ENCODE measurements at regions not wholly inside any gene's neighbourhood (a gene's known extent, or its start where the extent isn't known, plus 50 kb on each side); places are given as distances from the start of the nearest gene placed in this dataset.

GRCh38 chr15:100753503-100753902 is 126.1 kb upstream of the ALDH1A3 start:
- DNase-seq (ENCODE audit: extremely low spot score, unreplicated experiment): no peak
- Mint-ChIP-seq H3K4me1 (ENCODE audit: unreplicated experiment) (no peaks in the 10 kb centered on the region), H3K4me3 (ENCODE audit: unreplicated experiment) (no peak overlapping the region), H3K27me3 (ENCODE audit: unreplicated experiment) (peaks cover 27% of the 10 kb centered on the region), H3K27ac (ENCODE audit: unreplicated experiment) (no peak overlapping the region), H3K36me3 (ENCODE audit: unreplicated experiment) (no peaks in the 10 kb centered on the region), H3K9me3 (ENCODE audit: unreplicated experiment) (peaks cover 11% of the 10 kb centered on the region)
- TF ChIP-seq, protein P1, sequence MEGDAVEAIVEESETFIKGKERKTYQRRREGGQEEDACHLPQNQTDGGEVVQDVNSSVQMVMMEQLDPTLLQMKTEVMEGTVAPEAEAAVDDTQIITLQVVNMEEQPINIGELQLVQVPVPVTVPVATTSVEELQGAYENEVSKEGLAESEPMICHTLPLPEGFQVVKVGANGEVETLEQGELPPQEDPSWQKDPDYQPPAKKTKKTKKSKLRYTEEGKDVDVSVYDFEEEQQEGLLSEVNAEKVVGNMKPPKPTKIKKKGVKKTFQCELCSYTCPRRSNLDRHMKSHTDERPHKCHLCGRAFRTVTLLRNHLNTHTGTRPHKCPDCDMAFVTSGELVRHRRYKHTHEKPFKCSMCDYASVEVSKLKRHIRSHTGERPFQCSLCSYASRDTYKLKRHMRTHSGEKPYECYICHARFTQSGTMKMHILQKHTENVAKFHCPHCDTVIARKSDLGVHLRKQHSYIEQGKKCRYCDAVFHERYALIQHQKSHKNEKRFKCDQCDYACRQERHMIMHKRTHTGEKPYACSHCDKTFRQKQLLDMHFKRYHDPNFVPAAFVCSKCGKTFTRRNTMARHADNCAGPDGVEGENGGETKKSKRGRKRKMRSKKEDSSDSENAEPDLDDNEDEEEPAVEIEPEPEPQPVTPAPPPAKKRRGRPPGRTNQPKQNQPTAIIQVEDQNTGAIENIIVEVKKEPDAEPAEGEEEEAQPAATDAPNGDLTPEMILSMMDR (IDR thresholded peaks at IDR 0.05): no peak

DNA sequence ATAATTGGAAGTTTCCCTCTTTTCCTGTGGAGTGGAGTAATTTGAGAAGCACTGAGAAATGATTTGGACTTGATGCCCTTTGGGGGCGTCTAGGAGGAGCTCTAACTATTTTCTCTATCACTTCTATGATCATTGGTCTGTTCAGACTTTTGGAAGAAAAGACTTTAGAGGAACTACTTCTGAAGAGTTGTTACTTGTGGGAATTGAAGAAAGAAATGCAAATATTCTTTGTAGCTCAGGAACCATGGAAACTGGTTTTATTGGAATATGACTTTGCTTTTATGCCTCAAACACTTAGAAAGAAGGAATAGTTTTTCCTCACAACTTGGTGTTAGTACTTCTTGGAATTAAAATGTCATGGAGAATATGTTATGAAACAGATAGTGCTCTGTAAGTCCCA is 122.0 kb upstream of the ALDH1A3 start:
- TF ChIP-seq, protein P1 (IDR thresholded peaks at IDR 0.05): no peak
- H3K4me1 Mint-ChIP-seq (ENCODE audit: unreplicated experiment): peaks cover 13% of the 10 kb centered on the region
- no peaks in the 10 kb centered on the region for H3K36me3 Mint-ChIP-seq (ENCODE audit: unreplicated experiment)
- peaks cover 24% of the 10 kb centered on the region for H3K27me3 Mint-ChIP-seq (ENCODE audit: unreplicated experiment)
- DNase-seq (ENCODE audit: extremely low spot score, unreplicated experiment): no peak
- peaks cover 4% of the 10 kb centered on the region for H3K9me3 Mint-ChIP-seq (ENCODE audit: unreplicated experiment)
- H3K4me3 Mint-ChIP-seq (ENCODE audit: unreplicated experiment): no peak overlapping the region
- H3K27ac Mint-ChIP-seq (ENCODE audit: unreplicated experiment): no peak overlapping the region

DNA sequence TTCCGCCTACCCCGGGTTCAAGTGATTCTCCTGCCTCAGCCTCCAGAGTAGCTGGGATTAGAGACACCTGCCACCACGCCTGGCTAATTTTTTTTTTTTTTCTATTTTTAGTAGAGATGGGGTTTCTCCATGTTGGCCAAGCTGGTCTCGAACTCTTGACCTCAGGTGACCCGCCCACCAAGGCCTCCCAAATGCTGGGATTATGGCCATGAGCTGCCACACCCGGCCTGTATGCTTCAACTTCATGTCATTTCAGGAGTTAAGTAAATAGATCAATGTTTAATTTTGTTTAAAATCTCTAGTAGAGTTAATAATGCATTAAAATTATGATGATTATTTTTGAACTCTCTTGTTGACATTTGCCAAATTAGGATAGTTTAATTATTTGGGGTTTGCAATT is 121.1 kb upstream of the ALDH1A3 start:
- Mint-ChIP-seq H3K27ac (ENCODE audit: unreplicated experiment) (no peak overlapping the region), H3K4me1 (ENCODE audit: unreplicated experiment) (peaks cover 15% of the 10 kb centered on the region), H3K36me3 (ENCODE audit: unreplicated experiment) (no peaks in the 10 kb centered on the region), H3K4me3 (ENCODE audit: unreplicated experiment) (no peak overlapping the region), H3K9me3 (ENCODE audit: unreplicated experiment) (peaks cover 4% of the 10 kb centered on the region), H3K27me3 (ENCODE audit: unreplicated experiment) (peaks cover 20% of the 10 kb centered on the region)
- TF ChIP-seq, protein P1 (IDR thresholded peaks at IDR 0.05): no peak
- no peak for DNase-seq (ENCODE audit: extremely low spot score, unreplicated experiment)

DNA sequence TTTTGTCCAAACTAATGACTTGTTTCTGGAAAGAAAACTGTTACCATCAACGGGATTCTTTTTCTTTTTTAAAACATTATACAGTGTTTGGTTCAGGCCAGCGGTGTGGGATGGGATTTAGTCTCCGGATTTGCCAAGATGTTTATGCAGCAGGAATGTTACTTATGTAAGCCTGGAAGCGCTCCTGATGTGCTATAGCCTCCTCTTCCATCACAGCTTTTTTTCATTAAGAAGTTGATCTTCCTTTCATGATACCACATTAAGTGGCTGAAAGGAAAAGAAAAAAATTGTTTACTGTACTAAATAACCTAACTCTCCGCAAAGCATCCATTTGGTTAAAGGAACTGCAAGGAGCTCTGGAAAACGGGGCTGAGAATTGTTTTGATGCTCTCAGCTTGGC is 120.5 kb upstream of the ALDH1A3 start:
- Mint-ChIP-seq H3K4me1 (ENCODE audit: unreplicated experiment) (peaks cover 20% of the 10 kb centered on the region), H3K9me3 (ENCODE audit: unreplicated experiment) (peaks cover 4% of the 10 kb centered on the region), H3K27ac (ENCODE audit: unreplicated experiment) (no peak overlapping the region), H3K4me3 (ENCODE audit: unreplicated experiment) (no peak overlapping the region), H3K27me3 (ENCODE audit: unreplicated experiment) (peaks cover 20% of the 10 kb centered on the region), H3K36me3 (ENCODE audit: unreplicated experiment) (no peaks in the 10 kb centered on the region)
- TF ChIP-seq, protein P1 (IDR thresholded peaks at IDR 0.05): no peak
- no peak for DNase-seq (ENCODE audit: extremely low spot score, unreplicated experiment)

DNA sequence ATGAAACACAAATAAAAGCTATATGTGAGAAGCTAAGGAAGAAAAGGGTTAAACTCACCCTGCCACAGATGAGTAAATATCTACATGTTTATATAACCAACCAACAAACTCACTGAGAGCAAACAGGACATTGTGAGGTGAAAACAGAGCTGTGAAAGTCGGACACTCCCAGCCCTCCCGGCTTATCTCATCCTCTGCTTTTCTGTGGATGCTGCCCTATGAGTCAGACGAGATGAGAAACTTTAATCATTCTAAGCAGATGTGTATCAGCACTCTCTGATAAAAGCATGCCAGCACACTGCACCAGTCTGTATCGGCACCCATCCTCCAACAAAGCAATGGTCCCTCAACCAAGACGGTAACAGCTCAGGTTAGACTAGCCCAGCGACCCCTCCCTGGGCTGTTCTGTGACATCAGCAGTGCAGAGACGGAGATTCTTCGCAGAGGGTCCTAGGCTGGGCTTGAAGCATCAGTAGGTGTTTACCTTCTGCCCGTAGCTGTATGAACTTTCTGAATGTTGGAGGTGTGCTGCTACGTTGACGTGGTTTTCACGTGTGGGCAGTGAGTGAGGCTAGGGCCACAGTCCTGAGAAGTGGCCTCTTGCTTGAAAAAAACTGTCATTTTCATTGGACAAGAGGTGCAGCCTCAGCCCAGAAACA is 119.8 kb upstream of the ALDH1A3 start:
- TF ChIP-seq, protein P1 (IDR thresholded peaks at IDR 0.05): no peak
- no peak overlapping the region for H3K4me3 Mint-ChIP-seq (ENCODE audit: unreplicated experiment)
- H3K4me1 Mint-ChIP-seq (ENCODE audit: unreplicated experiment): peaks cover 27% of the 10 kb centered on the region
- DNase-seq (ENCODE audit: extremely low spot score, unreplicated experiment): no peak
- H3K27me3 Mint-ChIP-seq (ENCODE audit: unreplicated experiment): peaks cover 16% of the 10 kb centered on the region
- H3K9me3 Mint-ChIP-seq (ENCODE audit: unreplicated experiment): peaks cover under 1% of the 10 kb centered on the region
- H3K27ac Mint-ChIP-seq (ENCODE audit: unreplicated experiment): no peak overlapping the region
- no peaks in the 10 kb centered on the region for H3K36me3 Mint-ChIP-seq (ENCODE audit: unreplicated experiment)

Measured in osteocyte (in vitro differentiated cells).